ENCODE measurements at regions not wholly inside any gene's neighbourhood (a gene's known extent, or its start where the extent isn't known, plus 50 kb on each side); places are given as distances from the start of the nearest gene placed in this dataset.
"Not testable (repeated sequence)": the region's sequence is repeated elsewhere in the genome, so short reads cannot be mapped to it uniquely, and the experiment has no call there.

DNA sequence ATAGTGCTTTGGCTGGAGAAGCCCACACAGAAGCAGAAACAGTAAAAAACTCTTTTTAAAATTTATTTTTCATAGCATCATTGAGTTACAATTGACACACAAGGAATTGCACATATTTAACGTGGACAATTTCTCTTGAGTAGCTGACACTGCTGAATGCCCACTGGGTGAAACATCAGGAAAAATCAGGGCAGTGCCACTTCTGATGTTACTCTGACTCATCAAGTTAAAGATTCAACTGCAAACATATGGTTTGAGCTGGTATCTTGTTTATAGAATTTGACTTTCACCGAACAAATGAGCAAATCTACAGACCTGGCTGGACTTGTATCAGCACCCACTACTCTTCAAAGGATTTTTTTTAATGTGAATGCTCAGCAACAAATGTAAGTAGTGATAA is 66.3 kb upstream of the CTSV start:
- not testable (repeated sequence) for TF ChIP-seq EZH2 (IDR thresholded peaks at IDR 0.05; ENCODE audit: low read length, unreplicated experiment)
- TF ChIP-seq, protein P1, sequence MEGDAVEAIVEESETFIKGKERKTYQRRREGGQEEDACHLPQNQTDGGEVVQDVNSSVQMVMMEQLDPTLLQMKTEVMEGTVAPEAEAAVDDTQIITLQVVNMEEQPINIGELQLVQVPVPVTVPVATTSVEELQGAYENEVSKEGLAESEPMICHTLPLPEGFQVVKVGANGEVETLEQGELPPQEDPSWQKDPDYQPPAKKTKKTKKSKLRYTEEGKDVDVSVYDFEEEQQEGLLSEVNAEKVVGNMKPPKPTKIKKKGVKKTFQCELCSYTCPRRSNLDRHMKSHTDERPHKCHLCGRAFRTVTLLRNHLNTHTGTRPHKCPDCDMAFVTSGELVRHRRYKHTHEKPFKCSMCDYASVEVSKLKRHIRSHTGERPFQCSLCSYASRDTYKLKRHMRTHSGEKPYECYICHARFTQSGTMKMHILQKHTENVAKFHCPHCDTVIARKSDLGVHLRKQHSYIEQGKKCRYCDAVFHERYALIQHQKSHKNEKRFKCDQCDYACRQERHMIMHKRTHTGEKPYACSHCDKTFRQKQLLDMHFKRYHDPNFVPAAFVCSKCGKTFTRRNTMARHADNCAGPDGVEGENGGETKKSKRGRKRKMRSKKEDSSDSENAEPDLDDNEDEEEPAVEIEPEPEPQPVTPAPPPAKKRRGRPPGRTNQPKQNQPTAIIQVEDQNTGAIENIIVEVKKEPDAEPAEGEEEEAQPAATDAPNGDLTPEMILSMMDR (conservative IDR thresholded peaks at IDR 0.05; ENCODE audit: low read depth, low read length), result not testable (repeated sequence)
